OCI-LY1 (cell line): ENCODE measurements at regions not wholly inside any gene's neighbourhood (a gene's known extent, or its start where the extent isn't known, plus 50 kb on each side); places are given as distances from the start of the nearest gene placed in this dataset.

Experiments
- H2AFZ ChIP-seq: fragments of 200-600 bp; sonication (generic), shearing (Covaris generic); 2 replicates; pipeline ENCODE4 v1.6.0; 2014; ENCODE audit warnings: antibody characterized with exemption, mild to moderate bottlenecking, low read length
- H3F3A ChIP-seq: fragments of 200-600 bp; sonication (generic), shearing (Covaris generic); 2 replicates; pipeline ENCODE4 v1.6.0; 2014; ENCODE audit warnings: mild to moderate bottlenecking, antibody characterized with exemption, low read length, moderate library complexity; ENCODE audit not compliant: insufficient read depth
- H3K27ac ChIP-seq: fragments of 200-600 bp; sonication (generic); 2 replicates; pipeline ENCODE4 v1.5.1; 2014; ENCODE audit warnings: low read length, mixed run types, mild to moderate bottlenecking, low read depth; ENCODE audit not compliant: poor library complexity, severe bottlenecking
- H3K27me3 ChIP-seq: fragments of 200-600 bp; sonication (generic); 2 replicates; pipeline ENCODE4 v1.6.0; 2014; ENCODE audit warnings: antibody characterized with exemption, mild to moderate bottlenecking, low read length, moderate library complexity; ENCODE audit not compliant: insufficient read depth
- H3K36me3 ChIP-seq: fragments of 200-600 bp; sonication (generic); 2 replicates; pipeline ENCODE4 v1.6.1; 2014; ENCODE audit warnings: mild to moderate bottlenecking, antibody characterized with exemption, low read length, moderate library complexity, mixed read lengths; ENCODE audit not compliant: insufficient read depth
- H3K4me1 ChIP-seq: fragments of 200-600 bp; sonication (generic); 2 replicates; pipeline ENCODE4 v1.5.1; 2014; ENCODE audit warnings: mild to moderate bottlenecking, low read length, moderate library complexity; ENCODE audit not compliant: insufficient read depth, severe bottlenecking
- H3K4me2 ChIP-seq: fragments of 200-600 bp; sonication (generic), shearing (Covaris generic); 2 replicates; pipeline ENCODE4 v1.6.1; 2014; ENCODE audit warnings: low read length
- H3K4me3 ChIP-seq: fragments of 200-600 bp; sonication (generic); 2 replicates; pipeline ENCODE4 v1.5.1; 2014; ENCODE audit warnings: low read length, low read depth, mild to moderate bottlenecking, mixed read lengths; ENCODE audit not compliant: poor library complexity, severe bottlenecking
- H3K79me2 ChIP-seq: fragments of 200-600 bp; shearing (Covaris generic); 2 replicates; pipeline ENCODE4 v1.6.1; 2016; ENCODE audit warnings: mixed run types, low read length, mixed read lengths; ENCODE audit not compliant: insufficient read depth
- H3K9ac ChIP-seq: fragments of 200-600 bp; sonication (generic), shearing (Covaris generic); 2 replicates; pipeline ENCODE4 v1.6.1; 2014; ENCODE audit warnings: mild to moderate bottlenecking, low read length, mixed read lengths
- H3K9me2 ChIP-seq: fragments of 200-600 bp; sonication (generic), shearing (Covaris generic); 2 replicates; pipeline ENCODE4 v1.6.1; 2014; ENCODE audit warnings: low read depth, mild to moderate bottlenecking, low read length, mixed read lengths
- H3K9me3 ChIP-seq: fragments of 200-600 bp; shearing (Covaris generic); 2 replicates; pipeline ENCODE4 v1.6.1; 2014; ENCODE audit warnings: low read length, mixed read lengths
- H4K20me1 ChIP-seq: fragments of 200-600 bp; sonication (generic), shearing (Covaris generic); 2 replicates; pipeline ENCODE4 v1.6.0; 2016; ENCODE audit warnings: mild to moderate bottlenecking, low read length; ENCODE audit not compliant: insufficient read depth
- EZH2 ChIP-seq: fragments of 200-600 bp; sonication (generic), shearing (Covaris generic); IDR thresholded peaks from 2 replicates; pipeline ENCODE4 v1.8.0; 2017; ENCODE audit warnings: borderline replicate concordance, mixed run types, mild to moderate bottlenecking, antibody characterized with exemption, low read length, moderate library complexity, mixed read lengths
- TF ChIP-seq, protein P1 (sequence below): fragments of 200-600 bp; sonication (generic), shearing (Covaris generic); IDR thresholded peaks from 2 replicates; pipeline ENCODE4 v1.5.1; 2017; ENCODE audit warnings: mild to moderate bottlenecking, antibody characterized with exemption, low read length, moderate library complexity, mixed read lengths

DNA sequence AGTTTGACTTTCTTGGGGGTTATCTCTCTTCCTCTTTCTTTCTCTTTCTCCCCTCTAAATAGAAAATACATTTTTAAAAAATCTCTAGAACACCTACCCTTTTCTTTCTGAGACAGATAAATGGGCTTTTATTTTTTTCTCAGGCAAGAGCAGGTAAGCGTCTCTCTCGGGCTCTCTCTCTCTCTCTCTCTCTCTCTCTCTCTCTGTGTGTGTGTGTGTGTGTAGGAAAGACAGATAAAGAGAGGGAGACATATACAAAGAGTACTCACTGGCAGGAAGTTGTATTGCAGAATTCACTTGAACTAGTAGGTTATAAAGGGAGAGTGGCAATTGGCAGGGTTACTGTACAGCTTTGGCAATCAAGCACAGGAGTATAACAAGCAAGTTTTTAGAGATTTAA is 118.1 kb upstream of the LSAMP start:
- no peaks in the 10 kb centered on the region for H3K36me3 ChIP-seq
- no peak for TF ChIP-seq EZH2
- TF ChIP-seq, protein P1, sequence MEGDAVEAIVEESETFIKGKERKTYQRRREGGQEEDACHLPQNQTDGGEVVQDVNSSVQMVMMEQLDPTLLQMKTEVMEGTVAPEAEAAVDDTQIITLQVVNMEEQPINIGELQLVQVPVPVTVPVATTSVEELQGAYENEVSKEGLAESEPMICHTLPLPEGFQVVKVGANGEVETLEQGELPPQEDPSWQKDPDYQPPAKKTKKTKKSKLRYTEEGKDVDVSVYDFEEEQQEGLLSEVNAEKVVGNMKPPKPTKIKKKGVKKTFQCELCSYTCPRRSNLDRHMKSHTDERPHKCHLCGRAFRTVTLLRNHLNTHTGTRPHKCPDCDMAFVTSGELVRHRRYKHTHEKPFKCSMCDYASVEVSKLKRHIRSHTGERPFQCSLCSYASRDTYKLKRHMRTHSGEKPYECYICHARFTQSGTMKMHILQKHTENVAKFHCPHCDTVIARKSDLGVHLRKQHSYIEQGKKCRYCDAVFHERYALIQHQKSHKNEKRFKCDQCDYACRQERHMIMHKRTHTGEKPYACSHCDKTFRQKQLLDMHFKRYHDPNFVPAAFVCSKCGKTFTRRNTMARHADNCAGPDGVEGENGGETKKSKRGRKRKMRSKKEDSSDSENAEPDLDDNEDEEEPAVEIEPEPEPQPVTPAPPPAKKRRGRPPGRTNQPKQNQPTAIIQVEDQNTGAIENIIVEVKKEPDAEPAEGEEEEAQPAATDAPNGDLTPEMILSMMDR: no peak
- no peaks in the 10 kb centered on the region for H3K27me3 ChIP-seq
- H3K4me2 ChIP-seq: no peak overlapping the region
- H3F3A ChIP-seq: no peaks in the 10 kb centered on the region
- H3K27ac ChIP-seq: no peak overlapping the region
- no peaks in the 10 kb centered on the region for H3K9me2 ChIP-seq
- H3K4me3 ChIP-seq: no peak overlapping the region
- H3K9me3 ChIP-seq: no peaks in the 10 kb centered on the region
- no peaks in the 10 kb centered on the region for H3K4me1 ChIP-seq
- H3K79me2 ChIP-seq: no peaks in the 10 kb centered on the region
- no peak overlapping the region for H2AFZ ChIP-seq
- no peaks in the 10 kb centered on the region for H4K20me1 ChIP-seq
- H3K9ac ChIP-seq: no peak overlapping the region

DNA sequence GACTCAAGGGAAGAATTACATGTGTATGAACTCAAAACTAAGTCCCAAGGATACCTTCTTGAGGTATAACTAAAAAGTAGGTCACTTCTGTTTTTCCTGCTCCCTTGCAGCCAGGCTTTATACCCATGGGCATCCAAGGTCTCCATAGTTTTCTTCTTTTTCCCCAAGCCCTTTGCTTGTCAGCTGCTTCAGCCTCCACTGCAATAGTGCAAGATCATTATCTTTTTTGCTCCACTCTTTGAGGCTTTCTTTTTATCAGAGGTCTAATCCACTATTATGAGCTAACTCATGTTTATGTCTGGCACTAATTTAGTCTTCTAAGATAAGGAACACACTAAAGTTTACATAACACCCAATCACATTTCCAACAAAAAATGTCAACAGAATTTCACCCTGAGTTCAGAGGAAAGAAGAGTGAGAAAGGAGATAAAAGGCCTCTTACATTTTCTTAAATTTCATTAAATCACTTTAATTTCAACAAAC is 121.2 kb upstream of the LSAMP start:
- no peaks in the 10 kb centered on the region for H3K9me3 ChIP-seq
- no peaks in the 10 kb centered on the region for H3K27me3 ChIP-seq
- no peaks in the 10 kb centered on the region for H3K9me2 ChIP-seq
- no peaks in the 10 kb centered on the region for H4K20me1 ChIP-seq
- H3K4me1 ChIP-seq: no peaks in the 10 kb centered on the region
- H3K27ac ChIP-seq: no peak overlapping the region
- TF ChIP-seq, protein P1: no peak
- TF ChIP-seq EZH2: no peak
- H3F3A ChIP-seq: no peaks in the 10 kb centered on the region
- H3K36me3 ChIP-seq: no peaks in the 10 kb centered on the region
- no peak overlapping the region for H3K9ac ChIP-seq
- H3K4me3 ChIP-seq: no peak overlapping the region
- no peak overlapping the region for H3K4me2 ChIP-seq
- H3K79me2 ChIP-seq: no peaks in the 10 kb centered on the region
- no peak overlapping the region for H2AFZ ChIP-seq

DNA sequence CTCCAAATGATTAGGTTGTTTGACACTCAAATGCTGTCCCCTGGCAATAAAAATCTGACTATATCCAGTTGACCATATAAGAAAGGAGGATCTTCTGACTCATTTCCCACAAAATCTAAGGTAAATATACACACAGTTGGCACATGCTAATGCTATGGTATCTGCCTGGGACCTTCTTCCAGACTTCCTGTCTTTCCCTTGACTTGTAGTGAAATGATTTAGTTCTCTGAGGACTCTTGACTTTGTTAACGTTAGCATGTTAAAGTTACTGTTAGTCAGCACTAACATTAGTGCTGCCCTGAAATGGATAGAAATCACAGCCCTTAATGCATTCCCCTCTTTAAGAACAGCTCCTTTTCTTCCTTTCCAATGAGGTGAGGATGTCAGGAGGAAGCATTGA is 124.3 kb upstream of the LSAMP start:
- no peaks in the 10 kb centered on the region for H4K20me1 ChIP-seq
- H3K36me3 ChIP-seq: no peaks in the 10 kb centered on the region
- no peaks in the 10 kb centered on the region for H3K4me1 ChIP-seq
- H3K4me2 ChIP-seq: no peak overlapping the region
- no peaks in the 10 kb centered on the region for H3K27me3 ChIP-seq
- no peaks in the 10 kb centered on the region for H3F3A ChIP-seq
- H3K27ac ChIP-seq: no peak overlapping the region
- no peaks in the 10 kb centered on the region for H3K9me3 ChIP-seq
- TF ChIP-seq, protein P1: no peak
- TF ChIP-seq EZH2: no peak
- H3K9ac ChIP-seq: no peak overlapping the region
- H3K9me2 ChIP-seq: no peaks in the 10 kb centered on the region
- no peak overlapping the region for H2AFZ ChIP-seq
- no peaks in the 10 kb centered on the region for H3K79me2 ChIP-seq
- no peak overlapping the region for H3K4me3 ChIP-seq
